Natural killer cell treated with Interleukin-12 subunit alpha and Interleukin-12 subunit beta and Interleukin-15 and Interleukin-18, amount 100 ng/mL, for 72 hours (primary cell): ENCODE measurements at regions not wholly inside any gene's neighbourhood (a gene's known extent, or its start where the extent isn't known, plus 50 kb on each side); places are given as distances from the start of the nearest gene placed in this dataset.

Experiments
- ATAC-seq, 2 donors: fragments of 150-1000 bp; cut with Tn5 transposase in 1 of 2; sonication (Bioruptor Pico), chemical (Tn5 transposase) in 1 of 2; 2 replicates each; pipeline ENCODE4 v1.10.0; 2021
- DNase-seq: peaks from one replicate; pipeline ENCODE4 v3.0.0; 2022; ENCODE audit warnings: low spot score
- H3K27ac Mint-ChIP-seq, 2 donors: 1 replicate in 1 of 2; 2 replicates in 1 of 2; pipeline ENCODE4 v1.8.0; 2022; ENCODE audit warnings: mixed read lengths in 2 of 2, mild to moderate bottlenecking in 1 of 2, moderate library complexity in 1 of 2
- H3K27me3 Mint-ChIP-seq, 2 donors: 1 replicate in 1 of 2; 2 replicates in 1 of 2; pipeline ENCODE4 v1.8.0; 2022; ENCODE audit warnings: mixed read lengths in 2 of 2
- H3K36me3 Mint-ChIP-seq: one replicate; pipeline ENCODE4 v1.8.0; 2022; ENCODE audit warnings: mixed read lengths
- H3K4me1 Mint-ChIP-seq, 2 donors: 1 replicate in 1 of 2; 2 replicates in 1 of 2; pipeline ENCODE4 v1.8.0; 2022; ENCODE audit warnings: low read depth in 2 of 2, mixed read lengths in 2 of 2, mild to moderate bottlenecking in 1 of 2
- H3K4me3 Mint-ChIP-seq: one replicate; pipeline ENCODE4 v1.8.0; 2022; ENCODE audit warnings: mixed read lengths
- H3K9me3 Mint-ChIP-seq: 2 replicates; pipeline ENCODE4 v1.8.0; 2022; ENCODE audit warnings: mixed read lengths

- H3K4me1 Mint-ChIP-seq: no peaks in the 10 kb centered on the region
- H3K4me3 Mint-ChIP-seq: no peak overlapping the region
- H3K36me3 Mint-ChIP-seq: peaks cover 6% of the 10 kb centered on the region
- no peak for DNase-seq
- H3K27me3 Mint-ChIP-seq: no peaks in the 10 kb centered on the region
- ATAC-seq: no peak
- peaks cover 15% of the 10 kb centered on the region for H3K9me3 Mint-ChIP-seq
- no peak overlapping the region for H3K27ac Mint-ChIP-seq
Measured at GRCh38 chr4:34724491-34724890, 1519.8 kb downstream of the ARAP2 start.

GRCh38 chr4:34731070-34731469 lies 1513.2 kb downstream of the ARAP2 start:
- H3K4me3 Mint-ChIP-seq: no peak overlapping the region

GRCh38 chr4:34732176-34732950 lies 1512.0 kb downstream of the ARAP2 start:
- Mint-ChIP-seq H3K4me1 (no peaks in the 10 kb centered on the region), H3K9me3 (peaks cover 15% of the 10 kb centered on the region), H3K36me3 (peaks cover 6% of the 10 kb centered on the region), H3K27ac (no peak overlapping the region), H3K4me3 (no peak overlapping the region), H3K27me3 (no peaks in the 10 kb centered on the region)
- DNase-seq: no peak
- ATAC-seq: no peak

More at GRCh38 chr4:34731070-34731469, 1513.2 kb downstream of the ARAP2 start:
- peaks cover 6% of the 10 kb centered on the region for H3K36me3 Mint-ChIP-seq
- no peak overlapping the region for H3K27ac Mint-ChIP-seq
- peaks cover 15% of the 10 kb centered on the region for H3K9me3 Mint-ChIP-seq
- ATAC-seq (no peak), DNase-seq (no peak)
- H3K4me1 Mint-ChIP-seq: no peaks in the 10 kb centered on the region
- no peaks in the 10 kb centered on the region for H3K27me3 Mint-ChIP-seq

- ATAC-seq: no peak
- H3K36me3 Mint-ChIP-seq: peaks cover 4% of the 10 kb centered on the region
Measured at GRCh38 chr4:34733185-34733941, 1511.0 kb downstream of the ARAP2 start.

GRCh38 chr4:34766935-34767334 lies 1477.4 kb downstream of the ARAP2 start:
- H3K4me1 Mint-ChIP-seq: no peaks in the 10 kb centered on the region
- H3K4me3 Mint-ChIP-seq: no peak overlapping the region
- H3K27me3 Mint-ChIP-seq: no peaks in the 10 kb centered on the region
- no peaks in the 10 kb centered on the region for H3K36me3 Mint-ChIP-seq
- H3K27ac Mint-ChIP-seq: no peak overlapping the region
- DNase-seq (no peak), ATAC-seq (no peak)
- peaks cover 6% of the 10 kb centered on the region for H3K9me3 Mint-ChIP-seq

More at GRCh38 chr4:34733185-34733941, 1511.0 kb downstream of the ARAP2 start:
- no peak overlapping the region for H3K27ac Mint-ChIP-seq
- no peaks in the 10 kb centered on the region for H3K4me1 Mint-ChIP-seq
- no peak for DNase-seq
- peaks cover 16% of the 10 kb centered on the region for H3K9me3 Mint-ChIP-seq
- H3K4me3 Mint-ChIP-seq: no peak overlapping the region
- H3K27me3 Mint-ChIP-seq: no peaks in the 10 kb centered on the region

GRCh38 chr4:34767407-34767806 lies 1476.9 kb downstream of the ARAP2 start:
- Mint-ChIP-seq H3K27me3 (no peaks in the 10 kb centered on the region), H3K4me1 (no peaks in the 10 kb centered on the region), H3K4me3 (no peak overlapping the region), H3K27ac (no peak overlapping the region), H3K9me3 (peaks cover 6% of the 10 kb centered on the region), H3K36me3 (no peaks in the 10 kb centered on the region)
- ATAC-seq: no peak
- no peak for DNase-seq

GRCh38 chr4:34771632-34772031 lies 1472.7 kb downstream of the ARAP2 start:
- no peak overlapping the region for H3K27ac Mint-ChIP-seq
- ATAC-seq: no peak
- DNase-seq: no peak

GRCh38 chr4:34790131-34790530 lies 1454.2 kb downstream of the ARAP2 start:
- no peak for ATAC-seq
- Mint-ChIP-seq H3K9me3 (peaks cover 7% of the 10 kb centered on the region), H3K27me3 (no peaks in the 10 kb centered on the region), H3K27ac (no peak overlapping the region), H3K4me3 (no peak overlapping the region), H3K36me3 (no peaks in the 10 kb centered on the region), H3K4me1 (no peaks in the 10 kb centered on the region)
- no peak for DNase-seq

More at GRCh38 chr4:34771632-34772031, 1472.7 kb downstream of the ARAP2 start:
- peaks cover 6% of the 10 kb centered on the region for H3K36me3 Mint-ChIP-seq
- no peaks in the 10 kb centered on the region for H3K4me1 Mint-ChIP-seq
- no peaks in the 10 kb centered on the region for H3K27me3 Mint-ChIP-seq
- no peak overlapping the region for H3K4me3 Mint-ChIP-seq
- peaks cover 6% of the 10 kb centered on the region for H3K9me3 Mint-ChIP-seq

- H3K4me3 Mint-ChIP-seq: no peak overlapping the region
- H3K9me3 Mint-ChIP-seq: peaks cover 9% of the 10 kb centered on the region
- ATAC-seq: no peak
- H3K4me1 Mint-ChIP-seq: no peaks in the 10 kb centered on the region
- H3K36me3 Mint-ChIP-seq: no peaks in the 10 kb centered on the region
- no peaks in the 10 kb centered on the region for H3K27me3 Mint-ChIP-seq
- no peak overlapping the region for H3K27ac Mint-ChIP-seq
- DNase-seq: no peak
Measured at GRCh38 chr4:34791209-34791608, 1453.1 kb downstream of the ARAP2 start.

- Mint-ChIP-seq H3K4me1 (no peaks in the 10 kb centered on the region), H3K27me3 (no peaks in the 10 kb centered on the region), H3K27ac (no peak overlapping the region), H3K4me3 (no peak overlapping the region), H3K9me3 (peaks cover 18% of the 10 kb centered on the region), H3K36me3 (no peaks in the 10 kb centered on the region)
- DNase-seq: no peak
- no peak for ATAC-seq
Measured at GRCh38 chr4:34800953-34801352, 1443.4 kb downstream of the ARAP2 start.

- H3K4me1 Mint-ChIP-seq: no peaks in the 10 kb centered on the region
- no peaks in the 10 kb centered on the region for H3K27me3 Mint-ChIP-seq
- peaks cover 21% of the 10 kb centered on the region for H3K9me3 Mint-ChIP-seq
- H3K4me3 Mint-ChIP-seq: no peak overlapping the region
- no peak overlapping the region for H3K27ac Mint-ChIP-seq
- H3K36me3 Mint-ChIP-seq: no peaks in the 10 kb centered on the region
- DNase-seq: no peak
- no peak for ATAC-seq
Measured at GRCh38 chr4:34814266-34814665, 1430.0 kb downstream of the ARAP2 start.

GRCh38 chr4:34824515-34824914 lies 1419.8 kb downstream of the ARAP2 start:
- no peaks in the 10 kb centered on the region for H3K4me1 Mint-ChIP-seq

GRCh38 chr4:34826660-34827059 lies 1417.7 kb downstream of the ARAP2 start:
- Mint-ChIP-seq H3K4me3 (no peak overlapping the region), H3K27ac (no peak overlapping the region), H3K9me3 (peaks cover 9% of the 10 kb centered on the region), H3K4me1 (no peaks in the 10 kb centered on the region), H3K36me3 (no peaks in the 10 kb centered on the region), H3K27me3 (no peaks in the 10 kb centered on the region)
- ATAC-seq (no peak), DNase-seq (no peak)

More at GRCh38 chr4:34824515-34824914, 1419.8 kb downstream of the ARAP2 start:
- DNase-seq (no peak), ATAC-seq (no peak)
- no peaks in the 10 kb centered on the region for H3K36me3 Mint-ChIP-seq
- H3K9me3 Mint-ChIP-seq: peaks cover 7% of the 10 kb centered on the region
- H3K27ac Mint-ChIP-seq: no peak overlapping the region
- no peaks in the 10 kb centered on the region for H3K27me3 Mint-ChIP-seq
- H3K4me3 Mint-ChIP-seq: no peak overlapping the region

- H3K4me1 Mint-ChIP-seq: no peaks in the 10 kb centered on the region
- H3K4me3 Mint-ChIP-seq: no peak overlapping the region
- ATAC-seq (no peak), DNase-seq (no peak)
- no peak overlapping the region for H3K27ac Mint-ChIP-seq
- H3K9me3 Mint-ChIP-seq: peaks cover 3% of the 10 kb centered on the region
- no peaks in the 10 kb centered on the region for H3K27me3 Mint-ChIP-seq
- no peaks in the 10 kb centered on the region for H3K36me3 Mint-ChIP-seq
Measured at GRCh38 chr4:34845926-34846325, 1398.4 kb downstream of the ARAP2 start.
